Cardiac fibroblast (primary cell): ENCODE measurements at regions not wholly inside any gene's neighbourhood (a gene's known extent, or its start where the extent isn't known, plus 50 kb on each side); places are given as distances from the start of the nearest gene placed in this dataset.

Experiments
- DNase-seq, 2 donors: peaks; one replicate each; pipeline versions ENCODE4 v3.0.0 to v3.0.0-alpha.2; 2010; ENCODE audit warnings: low read depth in 2 of 2
- H3K4me3 ChIP-seq, 2 donors: replicated peaks in 1 of 2; 1 replicate in 1 of 2; 2 replicates in 1 of 2; pipeline ENCODE4 v1.5.1; 2011; ENCODE audit warnings: low read depth in 2 of 2, low read length in 2 of 2, mild to moderate bottlenecking in 2 of 2, moderate library complexity in 1 of 2
- TF ChIP-seq, protein P1 (sequence below): IDR thresholded peaks from one replicate; pipeline ENCODE4 v1.5.1; 2011; ENCODE audit warnings: low read depth, mild to moderate bottlenecking, low read length, inconsistent platforms

DNA sequence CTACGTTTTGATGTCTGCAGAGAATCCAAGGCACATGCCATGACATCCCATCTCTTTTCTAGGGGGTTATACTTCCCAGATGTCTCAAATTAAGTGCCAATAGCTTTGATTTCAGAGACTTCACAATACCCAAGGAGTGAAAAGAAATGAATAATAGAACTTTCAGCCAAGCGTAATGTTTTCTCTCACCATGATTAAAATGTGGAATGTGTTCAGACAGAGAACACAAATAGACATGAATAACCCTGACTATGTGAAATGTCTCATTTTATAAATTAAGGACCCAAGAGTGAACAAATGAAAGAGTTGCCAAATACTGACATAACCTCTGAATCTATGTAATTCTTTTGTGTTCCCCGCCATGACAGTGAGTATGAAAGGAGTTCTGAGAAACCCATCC is 123.6 kb upstream of the GAP43 start:
- DNase-seq = no peak
- no peak overlapping the region for H3K4me3 ChIP-seq
- TF ChIP-seq, protein P1, sequence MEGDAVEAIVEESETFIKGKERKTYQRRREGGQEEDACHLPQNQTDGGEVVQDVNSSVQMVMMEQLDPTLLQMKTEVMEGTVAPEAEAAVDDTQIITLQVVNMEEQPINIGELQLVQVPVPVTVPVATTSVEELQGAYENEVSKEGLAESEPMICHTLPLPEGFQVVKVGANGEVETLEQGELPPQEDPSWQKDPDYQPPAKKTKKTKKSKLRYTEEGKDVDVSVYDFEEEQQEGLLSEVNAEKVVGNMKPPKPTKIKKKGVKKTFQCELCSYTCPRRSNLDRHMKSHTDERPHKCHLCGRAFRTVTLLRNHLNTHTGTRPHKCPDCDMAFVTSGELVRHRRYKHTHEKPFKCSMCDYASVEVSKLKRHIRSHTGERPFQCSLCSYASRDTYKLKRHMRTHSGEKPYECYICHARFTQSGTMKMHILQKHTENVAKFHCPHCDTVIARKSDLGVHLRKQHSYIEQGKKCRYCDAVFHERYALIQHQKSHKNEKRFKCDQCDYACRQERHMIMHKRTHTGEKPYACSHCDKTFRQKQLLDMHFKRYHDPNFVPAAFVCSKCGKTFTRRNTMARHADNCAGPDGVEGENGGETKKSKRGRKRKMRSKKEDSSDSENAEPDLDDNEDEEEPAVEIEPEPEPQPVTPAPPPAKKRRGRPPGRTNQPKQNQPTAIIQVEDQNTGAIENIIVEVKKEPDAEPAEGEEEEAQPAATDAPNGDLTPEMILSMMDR = no peak

DNA sequence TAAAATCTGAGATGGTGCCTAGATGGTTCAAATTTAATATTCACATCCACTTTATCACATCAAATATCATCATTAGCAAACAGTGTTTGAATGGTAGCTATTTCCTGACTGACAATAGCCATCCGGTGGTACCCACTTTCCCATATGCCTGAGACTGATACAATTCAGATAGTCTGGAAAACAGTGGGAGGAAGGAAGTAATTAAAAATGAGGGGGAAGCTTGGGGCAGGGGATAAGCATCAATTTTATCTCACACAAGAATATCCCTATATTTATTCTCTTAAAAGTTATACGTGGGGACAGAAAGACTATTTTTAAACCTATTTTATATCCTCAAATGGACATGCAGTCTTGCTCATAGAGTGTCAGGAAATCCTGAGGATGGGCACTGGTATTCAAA is 122.5 kb upstream of the GAP43 start:
- no peak for DNase-seq
- H3K4me3 ChIP-seq = no peak overlapping the region
- TF ChIP-seq, protein P1 = no peak

DNA sequence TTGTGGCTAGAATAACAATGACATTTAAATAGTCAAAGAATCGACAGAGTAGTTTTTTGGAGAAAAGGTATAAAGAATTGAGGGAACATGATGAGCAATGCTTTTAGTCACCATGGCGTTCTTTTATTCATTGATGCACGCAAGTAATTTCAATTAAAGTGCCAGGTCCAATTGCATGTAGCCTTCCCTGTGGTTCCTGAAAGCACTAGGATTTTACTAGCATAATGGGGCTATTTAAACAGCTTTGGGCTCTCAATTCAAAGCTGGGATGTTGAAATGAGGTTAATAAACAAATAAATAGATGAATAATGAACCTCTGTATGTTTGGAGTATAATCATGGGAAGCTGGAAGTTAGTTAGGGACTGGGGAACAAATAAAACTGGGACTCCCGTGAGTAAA is 121.2 kb upstream of the GAP43 start:
- TF ChIP-seq, protein P1 = no peak
- DNase-seq = no peak
- H3K4me3 ChIP-seq = no peak overlapping the region

DNA sequence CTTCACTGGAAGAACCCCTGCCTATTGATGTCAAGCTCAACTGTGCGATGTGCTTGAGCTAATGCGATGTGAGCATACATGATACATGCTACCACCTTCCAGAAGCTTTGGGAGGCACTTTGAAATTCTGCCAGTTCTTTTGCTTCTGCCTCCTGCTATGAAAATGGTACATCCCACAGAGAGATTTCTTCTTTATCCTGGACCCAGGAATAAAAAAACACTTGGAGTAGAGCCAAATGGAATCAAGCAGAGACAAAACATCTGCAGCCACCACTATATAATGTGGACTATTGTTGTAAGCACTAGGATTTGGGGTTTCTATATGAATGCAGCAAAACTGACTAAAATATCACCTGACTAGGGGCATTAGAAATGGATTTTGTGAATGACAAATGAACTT is 119.9 kb upstream of the GAP43 start:
- DNase-seq = peak in 1 of 2 donors; percentile 37

DNA sequence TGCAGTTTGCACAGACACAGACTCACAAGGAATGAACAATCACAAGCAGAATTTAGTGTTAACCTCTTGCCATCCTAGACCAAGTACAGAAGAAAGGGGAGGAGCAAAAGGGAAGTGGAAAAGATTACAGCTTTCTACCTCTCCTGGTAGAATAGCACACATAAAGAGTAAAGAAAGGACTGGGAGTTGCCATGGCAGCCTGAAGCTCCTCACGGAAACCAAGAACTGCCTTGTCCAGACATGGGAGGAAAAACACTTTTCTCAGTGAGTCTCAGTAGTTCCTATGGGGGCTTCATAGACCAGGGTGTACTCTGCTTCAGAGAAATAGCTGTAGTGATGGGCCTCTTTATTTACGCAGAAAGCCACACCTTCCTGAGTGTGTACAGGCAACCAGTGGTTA is 114.7 kb upstream of the GAP43 start:
- no peak overlapping the region for H3K4me3 ChIP-seq
- TF ChIP-seq, protein P1 = no peak
- DNase-seq = no peak

More for the DNA sequence above, 119.9 kb upstream of the GAP43 start:
- H3K4me3 ChIP-seq = no peak overlapping the region
- TF ChIP-seq, protein P1 = no peak

DNA sequence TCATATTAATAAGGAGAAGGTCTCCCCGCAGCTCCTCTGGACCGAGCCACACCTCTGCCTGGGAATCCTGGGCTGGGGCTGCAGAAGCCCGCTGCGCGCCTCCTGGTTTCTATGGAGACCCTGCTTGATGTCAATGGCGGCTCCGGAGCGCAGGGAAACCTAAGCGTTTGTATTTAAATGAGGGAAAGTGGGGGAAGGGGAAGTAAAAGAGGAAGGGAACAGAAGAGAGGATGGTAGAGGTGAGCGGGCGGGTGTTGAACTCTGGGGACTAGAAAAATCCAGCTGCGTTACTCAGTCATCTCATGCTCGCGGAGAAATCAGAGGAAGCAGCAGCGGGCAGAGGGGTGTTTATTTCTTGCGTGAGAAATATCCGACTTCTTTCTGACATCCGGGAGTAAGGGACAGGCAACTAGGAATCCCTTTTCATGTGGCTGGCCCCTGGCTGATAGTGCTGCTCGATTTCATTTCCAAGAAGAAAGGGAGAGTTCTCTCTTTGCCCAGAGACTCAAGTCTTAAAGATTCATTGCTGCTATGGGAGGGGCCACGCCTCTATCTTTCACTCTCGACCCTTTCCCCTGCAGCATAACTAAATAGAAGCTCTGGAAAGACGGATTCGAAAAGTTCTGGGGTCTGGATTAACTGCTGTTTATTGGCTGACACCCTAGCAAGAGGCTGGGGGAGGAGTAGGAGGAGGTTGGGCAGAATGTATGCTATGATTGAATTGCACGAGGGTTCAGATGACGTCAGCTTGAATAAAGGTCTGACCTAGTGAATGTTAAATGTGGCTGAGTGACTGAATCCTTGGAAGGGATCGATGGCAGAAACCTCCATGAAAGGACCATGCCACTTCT is 110.5 kb upstream of the GAP43 start:
- DNase-seq = peak; percentile 49 to 55
- TF ChIP-seq, protein P1 = no peak
- peak overlapping the region; percentile 45 to 52 for H3K4me3 ChIP-seq
